Subcutaneous abdominal adipose tissue (tissue), 5 donors: ENCODE measurements at regions not wholly inside any gene's neighbourhood (a gene's known extent, or its start where the extent isn't known, plus 50 kb on each side); places are given as distances from the start of the nearest gene placed in this dataset.
"Not testable (repeated sequence)": the region's sequence is repeated elsewhere in the genome, so short reads cannot be mapped to it uniquely, and the experiment has no call there.

Experiments used
- H3K27ac ChIP-seq: one replicate; pipeline ENCODE4 v1.7.0; 2013; ENCODE audit warnings: low read depth, mild to moderate bottlenecking, inconsistent platforms, low read length, moderate library complexity
- H3K27me3 ChIP-seq, 5 donors: one replicate each; pipeline ENCODE4 v1.7.0; 2013; ENCODE audit warnings: low read length in 5 of 5, inconsistent platforms in 1 of 5; ENCODE audit not compliant: control insufficient read depth in 5 of 5, insufficient read depth in 4 of 5
- H3K36me3 ChIP-seq, 5 donors: one replicate each; pipeline ENCODE4 v1.7.0; 2013; ENCODE audit warnings: low read length in 5 of 5; ENCODE audit not compliant: control insufficient read depth in 5 of 5, insufficient read depth in 5 of 5
- H3K4me1 ChIP-seq, 5 donors: one replicate each; pipeline ENCODE4 v1.7.0; 2013; ENCODE audit warnings: low read length in 5 of 5, mild to moderate bottlenecking in 3 of 5, moderate library complexity in 1 of 5; ENCODE audit not compliant: control insufficient read depth in 5 of 5, insufficient read depth in 5 of 5
- H3K4me3 ChIP-seq, 5 donors: one replicate each; pipeline ENCODE4 v1.7.0; 2013; ENCODE audit warnings: low read length in 5 of 5, low read depth in 1 of 5
- H3K9ac ChIP-seq, 5 donors: one replicate each; pipeline ENCODE4 v1.7.0; 2013; ENCODE audit warnings: low read length in 5 of 5, mild to moderate bottlenecking in 4 of 5, moderate library complexity in 3 of 5
- H3K9me3 ChIP-seq, 5 donors: one replicate each; pipeline ENCODE4 v1.7.0; 2013; ENCODE audit warnings: low read length in 5 of 5; ENCODE audit not compliant: control insufficient read depth in 5 of 5
- donor health status: healthy.
- donor health status: healthy.
- donor health status: healthy.
- donor health status: healthy.
- donor health status: healthy.

DNA sequence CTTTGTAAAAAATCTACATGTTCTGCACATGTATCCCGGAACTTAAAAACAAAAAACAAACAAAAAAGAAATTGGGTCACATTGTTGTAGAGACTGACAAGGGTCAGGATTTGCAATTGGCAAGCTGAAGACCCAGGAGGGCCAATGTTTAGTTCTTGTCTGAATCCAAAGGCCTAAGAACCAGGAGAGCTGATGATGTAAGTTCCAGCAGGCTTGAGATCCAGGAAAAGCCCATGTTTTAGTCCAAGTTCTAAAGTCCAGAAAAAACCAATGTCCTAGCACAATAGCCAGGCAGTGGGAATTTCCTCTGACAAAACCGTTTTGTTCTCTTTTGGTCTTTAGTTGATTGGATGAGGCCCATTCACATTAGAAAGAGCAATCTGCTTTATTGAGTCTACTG is 244.9 kb downstream of the DMAC1 start:
- H3K4me1 ChIP-seq: peaks cover 0 to 7% (median 0%) of the 10 kb centered on the region in 5 donors
- H3K9me3 ChIP-seq: no peaks in the 10 kb centered on the region
- no peak overlapping the region for H3K9ac ChIP-seq
- H3K27me3 ChIP-seq: no peaks in the 10 kb centered on the region
- H3K36me3 ChIP-seq: no peaks in the 10 kb centered on the region
- H3K4me3 ChIP-seq: no peak overlapping the region
- no peak overlapping the region for H3K27ac ChIP-seq

DNA sequence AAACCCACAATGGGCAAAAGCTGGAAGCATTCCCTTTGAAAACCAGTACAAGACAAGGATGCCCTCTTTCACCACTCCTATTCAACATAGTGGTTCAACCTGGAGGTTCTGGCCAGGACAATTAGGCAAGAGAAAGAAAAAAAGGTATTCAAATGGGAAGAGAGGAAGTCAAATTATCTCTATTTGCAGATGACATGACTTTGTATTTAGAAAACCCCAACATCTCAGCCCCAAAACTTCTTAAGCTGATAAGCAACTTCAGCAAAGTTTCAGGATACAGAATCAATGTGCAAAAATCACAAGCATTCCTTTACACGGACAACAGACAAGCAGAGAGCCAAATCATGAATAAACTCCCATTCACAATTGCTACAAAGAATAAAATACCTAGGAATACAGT is 246.9 kb downstream of the DMAC1 start:
- H3K36me3 ChIP-seq, H3K27me3 ChIP-seq, H3K4me1 ChIP-seq, H3K9ac ChIP-seq, H3K9me3 ChIP-seq, H3K27ac ChIP-seq, H3K4me3 ChIP-seq: not testable (repeated sequence)

DNA sequence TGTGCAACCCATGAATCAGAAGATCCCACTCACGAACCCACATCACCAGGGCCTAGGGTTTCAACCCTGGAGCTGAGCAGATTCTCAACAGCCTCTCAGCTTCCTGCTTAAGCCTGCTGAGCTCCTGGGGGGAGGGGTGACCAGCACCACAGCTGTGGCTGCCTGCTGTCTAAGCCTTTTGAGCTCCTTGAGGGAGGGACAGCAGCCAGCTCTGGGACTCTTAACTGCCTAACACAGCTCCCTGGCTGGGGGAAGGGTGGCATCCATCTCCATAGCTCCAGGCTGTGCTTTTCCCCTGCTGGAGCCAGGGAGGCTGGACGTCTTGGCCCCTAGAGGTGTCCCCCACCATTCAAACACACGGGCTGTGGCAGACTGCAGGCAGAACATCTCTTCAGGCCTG is 250.3 kb downstream of the DMAC1 start:
- Histone ChIP-seq H3K27me3 (no peaks in the 10 kb centered on the region), H3K27ac (no peak overlapping the region), H3K36me3 (no peaks in the 10 kb centered on the region), H3K4me3 (no peak overlapping the region), H3K9ac (no peak overlapping the region), H3K4me1 (no peaks in the 10 kb centered on the region), H3K9me3 (no peaks in the 10 kb centered on the region)

DNA sequence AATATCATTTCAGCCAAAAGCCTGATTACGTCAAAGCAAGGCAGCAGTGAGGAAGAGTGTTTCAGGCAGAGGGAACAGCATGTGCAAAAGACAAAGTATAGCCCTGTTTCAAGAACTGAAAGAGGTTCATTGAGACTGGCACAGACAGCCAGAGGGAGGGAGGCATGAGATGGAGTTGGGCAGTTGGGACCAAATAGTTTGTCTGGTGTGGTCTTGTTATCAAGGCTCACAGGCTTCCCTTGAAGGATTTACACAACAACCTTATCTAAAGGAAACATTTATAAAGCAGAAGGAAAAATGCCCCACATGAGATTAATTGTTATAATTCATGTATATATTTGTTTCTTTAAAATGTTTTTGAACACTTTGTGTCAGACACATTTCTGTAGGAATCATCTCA is 253.3 kb downstream of the DMAC1 start:
- Histone ChIP-seq H3K4me1 (no peaks in the 10 kb centered on the region), H3K9ac (no peak overlapping the region)

DNA sequence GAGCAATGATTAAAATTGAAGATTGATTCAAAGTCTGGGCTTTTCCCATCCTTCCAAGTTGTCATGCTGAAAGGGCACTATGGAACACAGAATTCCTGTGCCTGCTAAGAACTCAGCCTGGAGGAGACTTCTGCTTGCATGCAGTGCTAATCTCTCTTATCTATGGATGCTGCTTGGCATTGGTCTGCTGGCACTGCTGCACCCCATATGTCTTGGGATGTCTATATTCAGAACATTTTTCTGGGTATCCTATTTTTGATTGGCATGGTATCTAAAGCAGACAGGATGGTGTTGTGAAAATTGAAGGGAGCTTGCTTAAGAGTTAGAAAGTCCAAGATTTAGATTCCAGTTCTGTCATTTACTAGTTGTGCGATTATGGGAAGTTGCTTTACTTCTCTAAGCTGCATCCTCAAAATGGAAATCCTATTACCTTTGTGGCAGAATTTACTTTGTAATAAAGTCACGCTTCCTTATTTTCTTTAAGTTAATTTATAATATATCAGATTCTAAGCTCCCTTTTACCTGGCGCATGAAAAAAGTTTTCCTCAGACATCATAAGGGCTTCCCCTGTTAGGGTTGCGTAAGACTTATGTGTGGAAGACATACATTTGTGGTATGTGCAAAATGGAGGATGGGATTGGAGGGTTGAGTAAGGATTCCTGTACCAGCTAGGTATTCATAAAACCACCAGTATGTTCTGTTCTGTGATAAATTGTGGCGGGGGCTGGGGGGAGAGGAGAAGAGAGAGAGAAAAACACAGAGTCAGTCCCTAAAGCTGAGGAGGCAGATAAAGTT is 254.0 kb downstream of the DMAC1 start:
- Histone ChIP-seq H3K4me1 (no peaks in the 10 kb centered on the region), H3K9ac (no peak overlapping the region), H3K27me3 (no peaks in the 10 kb centered on the region), H3K36me3 (no peaks in the 10 kb centered on the region), H3K27ac (no peak overlapping the region), H3K4me3 (no peak overlapping the region), H3K9me3 (no peaks in the 10 kb centered on the region)

More for the DNA sequence above, 253.3 kb downstream of the DMAC1 start:
- Histone ChIP-seq H3K27me3 (no peaks in the 10 kb centered on the region), H3K36me3 (no peaks in the 10 kb centered on the region), H3K9me3 (no peaks in the 10 kb centered on the region), H3K27ac (no peak overlapping the region), H3K4me3 (no peak overlapping the region)

DNA sequence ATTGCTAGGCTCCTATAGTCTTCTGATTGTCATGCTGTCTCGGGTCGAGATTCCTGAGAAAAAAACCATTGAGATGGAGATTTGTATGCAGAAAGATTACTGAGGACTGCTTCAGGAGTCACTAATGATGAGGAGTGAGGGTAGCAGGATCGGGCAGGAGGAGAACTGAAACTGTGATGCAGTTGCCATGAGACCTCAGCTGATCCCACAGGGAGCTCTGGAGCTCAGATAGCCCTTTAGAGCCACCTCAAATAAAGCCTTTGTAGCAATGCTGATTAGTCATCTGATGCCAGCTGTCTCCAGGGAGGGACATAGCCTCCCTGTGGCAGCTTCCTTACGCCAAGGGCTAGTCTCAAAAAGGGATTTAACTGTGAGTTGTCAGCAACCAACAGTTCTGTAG is 256.9 kb downstream of the DMAC1 start:
- Histone ChIP-seq H3K4me3 (no peak overlapping the region), H3K27me3 (no peaks in the 10 kb centered on the region), H3K4me1 (no peaks in the 10 kb centered on the region), H3K27ac (no peak overlapping the region), H3K9me3 (no peaks in the 10 kb centered on the region), H3K36me3 (no peaks in the 10 kb centered on the region), H3K9ac (no peak overlapping the region)

DNA sequence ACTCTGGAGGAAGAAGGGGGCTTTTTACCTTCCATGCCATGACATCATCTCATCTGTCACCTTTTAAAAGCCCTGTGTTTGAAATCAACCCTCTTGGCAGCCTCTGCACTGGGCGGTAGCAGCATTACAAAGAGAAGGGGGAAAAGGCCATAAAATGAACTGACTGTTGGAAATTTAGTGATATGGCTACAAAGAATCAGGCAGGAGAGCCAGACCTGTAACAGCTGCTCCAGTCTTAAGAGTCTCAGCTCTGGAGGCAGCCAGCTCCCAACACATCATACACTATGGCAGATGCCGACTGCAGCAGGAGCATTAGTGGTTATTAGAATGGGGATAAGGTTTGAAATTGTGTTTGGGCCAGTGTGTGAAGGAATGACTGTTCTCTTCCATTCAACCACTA is 257.5 kb downstream of the DMAC1 start:
- H3K9me3 ChIP-seq: no peaks in the 10 kb centered on the region
- H3K27me3 ChIP-seq: no peaks in the 10 kb centered on the region
- H3K27ac ChIP-seq: no peak overlapping the region
- no peaks in the 10 kb centered on the region for H3K4me1 ChIP-seq
- no peak overlapping the region for H3K4me3 ChIP-seq
- no peaks in the 10 kb centered on the region for H3K36me3 ChIP-seq
- no peak overlapping the region for H3K9ac ChIP-seq

DNA sequence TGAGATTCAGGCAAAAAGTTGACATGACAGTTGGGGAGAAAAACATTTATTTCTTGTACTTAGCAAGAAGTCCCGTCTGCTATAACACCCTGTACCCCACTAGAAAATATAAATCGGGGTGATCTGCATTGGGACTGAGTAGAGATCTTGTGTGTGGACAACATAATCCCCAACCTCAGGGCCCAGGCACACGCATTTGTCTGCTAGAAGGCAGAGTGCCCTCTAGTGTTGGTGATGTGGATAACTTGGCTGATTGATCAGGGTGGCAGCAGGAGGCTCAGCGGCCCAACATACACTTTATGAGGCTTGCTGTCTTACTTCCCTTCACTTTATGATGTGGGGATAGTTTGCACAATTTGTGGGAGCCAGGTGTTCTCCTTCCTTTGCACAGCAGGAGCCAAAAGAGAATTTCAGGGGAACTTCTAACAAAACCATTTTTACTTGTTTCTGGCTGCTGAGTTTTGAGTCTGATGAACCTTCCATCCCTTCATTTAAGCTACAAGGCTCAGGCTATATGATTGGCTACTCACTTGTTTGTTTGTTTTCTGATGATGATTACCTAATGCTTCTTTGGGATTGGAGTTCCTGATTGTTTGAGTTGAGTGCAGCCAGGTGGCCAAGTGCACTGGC is 263.2 kb downstream of the DMAC1 start:
- no peak overlapping the region for H3K4me3 ChIP-seq
- no peaks in the 10 kb centered on the region for H3K36me3 ChIP-seq

DNA sequence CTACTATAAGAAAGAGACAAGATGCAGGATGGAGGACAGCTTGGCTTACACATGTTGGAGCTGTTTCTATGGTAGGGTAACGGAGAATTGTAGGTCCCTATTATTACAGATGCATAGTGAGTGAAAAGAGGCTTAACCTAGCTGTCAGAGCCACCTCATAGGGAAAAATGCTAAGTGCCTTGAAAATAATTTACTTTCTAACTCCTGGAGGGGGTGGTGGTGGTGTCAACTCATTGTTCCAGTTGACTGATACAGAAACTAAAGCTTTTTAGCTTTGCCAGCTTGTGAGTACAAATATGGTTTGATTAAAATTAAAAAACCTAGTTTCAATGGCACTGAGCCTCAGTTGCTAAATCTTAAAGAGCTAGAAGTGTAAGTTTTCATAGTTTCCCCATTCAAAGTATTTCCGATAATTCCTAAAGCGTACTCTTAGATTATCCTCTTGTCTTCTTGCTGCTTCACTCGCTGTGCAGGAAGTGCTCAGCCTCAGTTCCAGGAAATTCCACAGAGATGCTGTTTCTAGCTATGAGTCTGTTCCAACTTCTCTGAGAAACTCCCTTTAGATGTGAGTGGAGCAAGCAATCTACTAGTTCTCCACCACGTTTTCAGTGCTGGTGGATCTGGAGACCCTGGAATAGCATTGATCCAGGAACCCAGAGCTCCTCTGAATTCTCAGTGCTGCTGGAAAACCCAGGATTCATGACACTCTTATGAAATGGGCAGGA is 265.2 kb downstream of the DMAC1 start:
- H3K36me3 ChIP-seq: no peaks in the 10 kb centered on the region
- no peaks in the 10 kb centered on the region for H3K27me3 ChIP-seq
- no peak overlapping the region for H3K27ac ChIP-seq
- no peaks in the 10 kb centered on the region for H3K9me3 ChIP-seq
- H3K4me1 ChIP-seq: peaks cover 0 to 3% (median 0%) of the 10 kb centered on the region in 5 donors
- no peak overlapping the region for H3K4me3 ChIP-seq
- no peak overlapping the region for H3K9ac ChIP-seq

More for the DNA sequence above, 263.2 kb downstream of the DMAC1 start:
- Histone ChIP-seq H3K4me1 (peaks cover 0 to 3% (median 0%) of the 10 kb centered on the region in 5 donors), H3K27ac (no peak overlapping the region), H3K9me3 (no peaks in the 10 kb centered on the region), H3K27me3 (no peaks in the 10 kb centered on the region), H3K9ac (no peak overlapping the region)
